AG09309 (cell line): ENCODE measurements at regions not wholly inside any gene's neighbourhood (a gene's known extent, or its start where the extent isn't known, plus 50 kb on each side); places are given as distances from the start of the nearest gene placed in this dataset.

ENCODE experiments used
- DNase-seq: peaks from one replicate; pipeline ENCODE4 v3.0.0-alpha.2; 2010; ENCODE audit warnings: low read depth
- H3K4me3 ChIP-seq: 2 replicates; pipeline ENCODE4 v1.5.1; 2011; ENCODE audit warnings: mild to moderate bottlenecking, low read depth, low read length, moderate library complexity; ENCODE audit not compliant: control insufficient read depth
- TF ChIP-seq, protein P1 (sequence below): IDR thresholded peaks from 2 replicates; pipeline ENCODE4 v1.5.1; 2011; ENCODE audit warnings: mild to moderate bottlenecking, low read depth, low read length, inconsistent platforms; ENCODE audit not compliant: insufficient read depth, control insufficient read depth; ENCODE audit errors: missing control alignments

DNA sequence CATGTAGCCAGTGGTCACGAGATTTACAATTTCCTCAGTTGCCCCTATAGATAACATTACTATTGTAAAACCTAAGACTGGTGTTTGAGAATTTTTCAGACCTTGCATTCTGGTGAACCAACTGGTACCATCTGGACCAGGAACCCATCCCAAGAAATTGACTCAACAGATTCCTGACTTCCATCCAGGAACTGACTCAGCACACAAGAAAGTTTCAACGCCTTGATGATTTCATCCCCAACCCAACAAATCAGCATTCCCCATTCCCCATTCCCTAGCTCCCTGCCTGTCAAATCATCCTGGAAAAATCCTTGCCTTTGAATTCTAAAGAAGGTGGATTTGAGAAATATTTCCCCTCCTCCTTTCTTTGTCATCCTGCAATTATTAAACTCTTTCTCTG, 529.8 kb upstream of the PRMT6 start:
- peak; percentile 68 for DNase-seq
- TF ChIP-seq, protein P1, sequence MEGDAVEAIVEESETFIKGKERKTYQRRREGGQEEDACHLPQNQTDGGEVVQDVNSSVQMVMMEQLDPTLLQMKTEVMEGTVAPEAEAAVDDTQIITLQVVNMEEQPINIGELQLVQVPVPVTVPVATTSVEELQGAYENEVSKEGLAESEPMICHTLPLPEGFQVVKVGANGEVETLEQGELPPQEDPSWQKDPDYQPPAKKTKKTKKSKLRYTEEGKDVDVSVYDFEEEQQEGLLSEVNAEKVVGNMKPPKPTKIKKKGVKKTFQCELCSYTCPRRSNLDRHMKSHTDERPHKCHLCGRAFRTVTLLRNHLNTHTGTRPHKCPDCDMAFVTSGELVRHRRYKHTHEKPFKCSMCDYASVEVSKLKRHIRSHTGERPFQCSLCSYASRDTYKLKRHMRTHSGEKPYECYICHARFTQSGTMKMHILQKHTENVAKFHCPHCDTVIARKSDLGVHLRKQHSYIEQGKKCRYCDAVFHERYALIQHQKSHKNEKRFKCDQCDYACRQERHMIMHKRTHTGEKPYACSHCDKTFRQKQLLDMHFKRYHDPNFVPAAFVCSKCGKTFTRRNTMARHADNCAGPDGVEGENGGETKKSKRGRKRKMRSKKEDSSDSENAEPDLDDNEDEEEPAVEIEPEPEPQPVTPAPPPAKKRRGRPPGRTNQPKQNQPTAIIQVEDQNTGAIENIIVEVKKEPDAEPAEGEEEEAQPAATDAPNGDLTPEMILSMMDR: no peak
- no peak overlapping the region for H3K4me3 ChIP-seq

DNA sequence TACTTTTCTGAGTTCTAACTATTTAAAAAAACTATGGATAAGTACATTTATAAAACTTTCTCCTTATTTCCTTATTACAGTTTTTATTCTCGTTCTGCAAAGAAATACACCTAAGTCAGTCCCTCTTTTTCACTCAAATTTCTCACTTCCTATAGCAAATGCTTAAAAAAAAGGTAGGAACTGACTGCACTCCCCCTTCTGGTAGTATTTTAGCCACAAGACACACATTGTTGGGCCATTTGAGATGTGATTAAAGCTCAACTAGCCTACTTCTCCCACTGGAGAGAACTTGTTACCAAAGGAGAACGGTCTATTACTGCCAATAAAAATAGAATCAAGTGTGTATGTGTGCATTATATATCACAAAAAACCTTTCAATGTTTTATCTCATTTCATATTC, 521.9 kb upstream of the PRMT6 start:
- no peak for DNase-seq
- no peak overlapping the region for H3K4me3 ChIP-seq
- TF ChIP-seq, protein P1: peak; percentile 7

DNA sequence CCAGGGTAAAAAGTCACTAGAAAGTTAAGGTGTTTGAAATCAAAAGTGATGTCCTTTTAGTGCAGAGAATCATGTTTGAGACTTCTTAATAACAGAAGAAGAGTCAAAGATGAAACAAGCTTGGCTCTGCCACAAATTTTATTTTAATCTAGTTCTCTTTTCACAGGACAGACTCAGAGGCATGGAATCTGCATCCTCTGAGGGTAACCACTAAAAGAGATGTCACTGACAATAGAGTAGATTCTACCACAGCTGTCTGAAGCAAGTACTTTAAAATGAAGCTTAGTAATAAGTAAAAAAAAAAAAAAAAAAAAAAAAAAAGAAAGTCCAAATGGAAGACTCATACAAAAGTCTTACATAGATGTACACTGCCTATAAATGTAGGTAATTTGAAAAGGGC, 519.7 kb upstream of the PRMT6 start:
- TF ChIP-seq, protein P1: no peak
- peak; percentile 62 for DNase-seq
- H3K4me3 ChIP-seq: no peak overlapping the region

DNA sequence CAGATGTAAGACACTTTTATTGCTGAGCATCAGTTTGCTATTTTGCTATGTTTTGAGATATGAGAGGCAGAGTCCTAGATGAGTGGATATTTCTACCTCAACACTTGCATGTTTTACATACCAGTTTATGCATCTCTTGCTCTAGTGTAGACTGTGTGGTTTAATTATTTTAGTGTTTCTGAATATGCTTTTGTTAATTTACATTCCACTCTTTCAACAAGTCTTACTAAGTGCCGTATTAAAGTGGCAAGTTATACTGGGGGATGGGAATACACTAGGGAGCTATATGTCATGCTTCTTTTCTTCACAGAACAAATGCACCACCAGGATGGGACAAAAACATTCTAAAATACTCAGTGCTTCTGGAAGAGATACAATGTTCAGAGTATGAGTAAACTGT, 507.7 kb upstream of the PRMT6 start:
- no peak overlapping the region for H3K4me3 ChIP-seq
- no peak for DNase-seq
- TF ChIP-seq, protein P1: no peak

DNA sequence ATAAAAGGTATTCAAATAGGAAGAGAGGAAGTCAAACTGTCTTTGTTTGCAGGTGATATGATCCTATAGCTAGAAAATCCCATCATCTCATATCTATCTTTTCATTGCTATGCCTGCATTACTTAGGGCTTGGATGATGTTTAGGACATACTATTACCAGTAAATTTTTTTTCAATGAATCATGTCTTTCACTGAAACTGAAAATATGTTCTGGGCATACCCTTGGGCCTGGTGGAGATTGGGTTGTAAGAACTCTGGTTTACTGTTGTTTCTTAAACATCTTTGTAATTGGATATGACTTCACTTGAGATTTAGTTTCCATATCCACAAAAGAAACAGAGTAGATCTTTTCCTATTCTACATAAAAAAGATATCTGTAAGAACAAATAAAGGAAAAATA, 502.2 kb upstream of the PRMT6 start:
- TF ChIP-seq, protein P1: no peak
- DNase-seq: no peak
- H3K4me3 ChIP-seq: no peak overlapping the region

DNA sequence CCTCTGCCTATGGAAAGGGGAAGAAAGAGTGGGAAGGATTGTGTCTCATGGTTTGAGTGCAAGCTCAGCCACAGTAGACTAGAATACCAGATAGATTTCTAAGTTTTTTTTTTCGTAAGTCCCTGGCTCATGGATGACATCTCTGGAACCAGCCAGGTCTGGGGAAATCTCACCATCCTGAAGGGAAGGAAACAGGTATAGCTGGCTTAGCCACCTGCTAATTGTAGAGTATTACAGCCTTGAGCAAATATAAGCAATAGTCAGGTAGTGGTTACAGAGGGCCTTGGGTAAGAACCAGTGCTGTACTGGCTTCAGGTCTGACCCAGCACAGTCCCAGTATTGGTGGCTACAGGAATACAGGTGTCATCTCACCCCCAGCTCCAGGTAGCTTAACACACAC, 500.9 kb upstream of the PRMT6 start:
- TF ChIP-seq, protein P1: no peak
- H3K4me3 ChIP-seq: no peak overlapping the region
- no peak for DNase-seq

DNA sequence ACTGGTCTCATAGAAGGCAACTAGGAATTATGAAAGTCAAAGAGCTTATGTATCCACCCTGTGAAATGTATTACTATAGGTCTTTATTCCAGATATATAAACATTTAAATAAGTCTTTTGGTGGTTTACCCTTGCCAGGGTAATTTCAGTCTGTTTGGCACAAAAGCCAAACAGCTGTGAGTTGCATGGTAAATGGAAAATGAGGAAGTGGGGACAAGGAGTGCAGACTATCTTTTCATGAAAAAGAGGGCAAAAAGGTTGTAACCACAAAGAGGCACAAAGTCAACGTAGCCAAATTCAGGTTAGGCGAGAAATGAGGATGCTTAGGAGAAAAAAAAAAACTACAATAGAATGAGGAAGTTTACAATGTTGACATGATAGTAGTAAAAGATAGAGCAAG, 492.3 kb upstream of the PRMT6 start:
- TF ChIP-seq, protein P1: no peak
- no peak for DNase-seq
- no peak overlapping the region for H3K4me3 ChIP-seq
